K562 (cell line): ENCODE measurements at regions not wholly inside any gene's neighbourhood (a gene's known extent, or its start where the extent isn't known, plus 50 kb on each side); places are given as distances from the start of the nearest gene placed in this dataset.

Experiments used
- CREM ChIP-seq: IDR thresholded peaks from 2 replicates; pipeline ENCODE4 v1.6.1; 2014; ENCODE audit warnings: antibody characterized with exemption, low read depth
- ETV5 ChIP-seq: sonication (generic); formaldehyde crosslinking; IDR thresholded peaks from 2 replicates; pipeline ENCODE4 v1.4.0; 2020; ENCODE audit warnings: low read depth, mild to moderate bottlenecking, missing genetic modification reagents
- HDAC6 ChIP-seq: IDR thresholded peaks from 2 replicates; pipeline ENCODE4 v1.6.1; 2012; ENCODE audit warnings: low read depth, mild to moderate bottlenecking, control low read depth, inconsistent platforms, low read length, moderate library complexity
- NCOR1 ChIP-seq: fragments of 450-650 bp; IDR thresholded peaks from 2 replicates; pipeline ENCODE4 v1.6.1; 2016; ENCODE audit warnings: mild to moderate bottlenecking, moderate library complexity
- RBM22 ChIP-seq: fragments of 200-400 bp; formaldehyde crosslinking; IDR thresholded peaks from 2 replicates; pipeline ENCODE4 v1.6.1; 2018; ENCODE audit warnings: low read length, low read depth; ENCODE audit not compliant: poor library complexity, severe bottlenecking
- RBM39 ChIP-seq: fragments of 200-400 bp; formaldehyde crosslinking; optimal IDR thresholded peaks from 2 replicates; pipeline ENCODE3; 2018; ENCODE audit warnings: low read depth, low read length
- SMAD3 ChIP-seq: fragments of 450-650 bp; formaldehyde crosslinking; conservative IDR thresholded peaks from 2 replicates; pipeline ENCODE4 v1.4.0; 2020; ENCODE audit warnings: mild to moderate bottlenecking
- ZNF140 ChIP-seq: fragments of 250-450 bp; sonication (Bioruptor Pico); IDR thresholded peaks from 2 replicates; pipeline ENCODE4 v1.8.0; 2021; ENCODE audit warnings: moderate library complexity, mild to moderate bottlenecking, inconsistent platforms
- ZNF384 ChIP-seq: IDR thresholded peaks from 2 replicates; pipeline ENCODE4 v1.6.1; 2012; ENCODE audit warnings: low read depth, low read length, improper control_type of control experiment
- TF ChIP-seq, protein P1 (sequence below), 3 experiments: IDR thresholded peaks in 2 of 3; conservative IDR thresholded peaks in 1 of 3; 2 replicates each; pipeline ENCODE4 v1.5.1; 2011 to 2012; ENCODE audit warnings: low read length in 3 of 3, mild to moderate bottlenecking in 3 of 3, control low read depth in 2 of 3, improper control_type of control experiment in 1 of 3, inconsistent platforms in 1 of 3, low read depth in 1 of 3, mixed read lengths in 1 of 3, moderate library complexity in 1 of 3; ENCODE audit not compliant: insufficient read depth in 2 of 3
- TF ChIP-seq, protein P2 (sequence below): sonication (generic); formaldehyde crosslinking; IDR thresholded peaks from 2 replicates; pipeline ENCODE4 v1.9.0; 2022; ENCODE audit warnings: mild to moderate bottlenecking, missing genetic modification reagents
- TF ChIP-seq, protein P3 (sequence below): sonication (generic); formaldehyde crosslinking; IDR thresholded peaks from 2 replicates; pipeline ENCODE4 v1.8.1; 2023; ENCODE audit warnings: mild to moderate bottlenecking, missing genetic modification reagents, moderate library complexity
- TF ChIP-seq, protein P4 (sequence below): fragments of 250-450 bp; sonication (Bioruptor Pico); IDR thresholded peaks from 2 replicates; pipeline ENCODE4 v1.4.0; 2020
- TF ChIP-seq, protein P5 (sequence below): fragments of 450-650 bp; IDR thresholded peaks from 2 replicates; pipeline ENCODE4 v1.6.1; 2016; ENCODE audit warnings: low read depth

DNA sequence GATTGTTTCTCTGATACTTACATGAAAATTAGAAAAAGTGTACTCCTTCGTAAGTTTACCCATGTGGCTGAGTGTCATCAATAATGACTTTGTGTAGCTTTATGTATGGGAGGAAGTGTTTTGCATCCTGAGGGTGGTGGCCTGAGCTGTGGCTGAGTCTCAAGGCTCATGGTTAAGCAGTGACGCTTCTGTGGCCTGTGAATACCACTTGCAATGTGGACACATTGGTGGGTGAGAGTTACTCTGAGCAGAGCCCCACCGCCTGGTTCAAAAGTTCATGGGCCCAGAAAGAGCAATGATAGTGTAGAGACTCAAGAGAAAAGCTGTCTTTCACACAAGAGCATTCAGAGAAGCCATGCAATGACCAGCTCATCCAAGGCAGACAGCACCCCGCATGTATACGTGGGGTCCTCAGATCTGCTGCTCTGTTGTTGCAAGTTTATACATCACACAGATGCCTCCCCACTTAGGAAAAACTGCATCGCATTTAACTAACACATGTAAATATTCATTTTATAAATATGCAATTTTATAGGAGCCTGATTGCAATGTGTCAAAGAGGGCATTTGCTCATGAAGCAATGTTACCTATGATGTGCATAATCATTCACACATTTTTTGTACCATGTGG lies 55.1 kb upstream of the FRMD6 start:
- TF ChIP-seq, protein P1, sequence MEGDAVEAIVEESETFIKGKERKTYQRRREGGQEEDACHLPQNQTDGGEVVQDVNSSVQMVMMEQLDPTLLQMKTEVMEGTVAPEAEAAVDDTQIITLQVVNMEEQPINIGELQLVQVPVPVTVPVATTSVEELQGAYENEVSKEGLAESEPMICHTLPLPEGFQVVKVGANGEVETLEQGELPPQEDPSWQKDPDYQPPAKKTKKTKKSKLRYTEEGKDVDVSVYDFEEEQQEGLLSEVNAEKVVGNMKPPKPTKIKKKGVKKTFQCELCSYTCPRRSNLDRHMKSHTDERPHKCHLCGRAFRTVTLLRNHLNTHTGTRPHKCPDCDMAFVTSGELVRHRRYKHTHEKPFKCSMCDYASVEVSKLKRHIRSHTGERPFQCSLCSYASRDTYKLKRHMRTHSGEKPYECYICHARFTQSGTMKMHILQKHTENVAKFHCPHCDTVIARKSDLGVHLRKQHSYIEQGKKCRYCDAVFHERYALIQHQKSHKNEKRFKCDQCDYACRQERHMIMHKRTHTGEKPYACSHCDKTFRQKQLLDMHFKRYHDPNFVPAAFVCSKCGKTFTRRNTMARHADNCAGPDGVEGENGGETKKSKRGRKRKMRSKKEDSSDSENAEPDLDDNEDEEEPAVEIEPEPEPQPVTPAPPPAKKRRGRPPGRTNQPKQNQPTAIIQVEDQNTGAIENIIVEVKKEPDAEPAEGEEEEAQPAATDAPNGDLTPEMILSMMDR (IDR thresholded peaks at IDR 0.05 in 2 of 3, conservative IDR thresholded peaks at IDR 0.05 in 1 of 3; ENCODE audit: insufficient read depth in 2 of 3, low read depth in 1 of 3, low read length in 3 of 3) = no peak
- no peak for TF ChIP-seq RBM39
- TF ChIP-seq HDAC6 = no peak
- no peak for TF ChIP-seq ETV5 (CRISPR knock-in tag)
- TF ChIP-seq CREM = no peak
- TF ChIP-seq ZNF140 (CRISPR knock-in tag) = no peak
- TF ChIP-seq, protein P2, sequence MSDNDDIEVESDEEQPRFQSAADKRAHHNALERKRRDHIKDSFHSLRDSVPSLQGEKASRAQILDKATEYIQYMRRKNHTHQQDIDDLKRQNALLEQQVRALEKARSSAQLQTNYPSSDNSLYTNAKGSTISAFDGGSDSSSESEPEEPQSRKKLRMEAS (CRISPR knock-in tag) = no peak
- TF ChIP-seq, protein P3, sequence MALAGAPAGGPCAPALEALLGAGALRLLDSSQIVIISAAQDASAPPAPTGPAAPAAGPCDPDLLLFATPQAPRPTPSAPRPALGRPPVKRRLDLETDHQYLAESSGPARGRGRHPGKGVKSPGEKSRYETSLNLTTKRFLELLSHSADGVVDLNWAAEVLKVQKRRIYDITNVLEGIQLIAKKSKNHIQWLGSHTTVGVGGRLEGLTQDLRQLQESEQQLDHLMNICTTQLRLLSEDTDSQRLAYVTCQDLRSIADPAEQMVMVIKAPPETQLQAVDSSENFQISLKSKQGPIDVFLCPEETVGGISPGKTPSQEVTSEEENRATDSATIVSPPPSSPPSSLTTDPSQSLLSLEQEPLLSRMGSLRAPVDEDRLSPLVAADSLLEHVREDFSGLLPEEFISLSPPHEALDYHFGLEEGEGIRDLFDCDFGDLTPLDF (CRISPR knock-in tag) = no peak
- no peak for TF ChIP-seq SMAD3 (CRISPR knock-in tag)
- TF ChIP-seq, protein P4, sequence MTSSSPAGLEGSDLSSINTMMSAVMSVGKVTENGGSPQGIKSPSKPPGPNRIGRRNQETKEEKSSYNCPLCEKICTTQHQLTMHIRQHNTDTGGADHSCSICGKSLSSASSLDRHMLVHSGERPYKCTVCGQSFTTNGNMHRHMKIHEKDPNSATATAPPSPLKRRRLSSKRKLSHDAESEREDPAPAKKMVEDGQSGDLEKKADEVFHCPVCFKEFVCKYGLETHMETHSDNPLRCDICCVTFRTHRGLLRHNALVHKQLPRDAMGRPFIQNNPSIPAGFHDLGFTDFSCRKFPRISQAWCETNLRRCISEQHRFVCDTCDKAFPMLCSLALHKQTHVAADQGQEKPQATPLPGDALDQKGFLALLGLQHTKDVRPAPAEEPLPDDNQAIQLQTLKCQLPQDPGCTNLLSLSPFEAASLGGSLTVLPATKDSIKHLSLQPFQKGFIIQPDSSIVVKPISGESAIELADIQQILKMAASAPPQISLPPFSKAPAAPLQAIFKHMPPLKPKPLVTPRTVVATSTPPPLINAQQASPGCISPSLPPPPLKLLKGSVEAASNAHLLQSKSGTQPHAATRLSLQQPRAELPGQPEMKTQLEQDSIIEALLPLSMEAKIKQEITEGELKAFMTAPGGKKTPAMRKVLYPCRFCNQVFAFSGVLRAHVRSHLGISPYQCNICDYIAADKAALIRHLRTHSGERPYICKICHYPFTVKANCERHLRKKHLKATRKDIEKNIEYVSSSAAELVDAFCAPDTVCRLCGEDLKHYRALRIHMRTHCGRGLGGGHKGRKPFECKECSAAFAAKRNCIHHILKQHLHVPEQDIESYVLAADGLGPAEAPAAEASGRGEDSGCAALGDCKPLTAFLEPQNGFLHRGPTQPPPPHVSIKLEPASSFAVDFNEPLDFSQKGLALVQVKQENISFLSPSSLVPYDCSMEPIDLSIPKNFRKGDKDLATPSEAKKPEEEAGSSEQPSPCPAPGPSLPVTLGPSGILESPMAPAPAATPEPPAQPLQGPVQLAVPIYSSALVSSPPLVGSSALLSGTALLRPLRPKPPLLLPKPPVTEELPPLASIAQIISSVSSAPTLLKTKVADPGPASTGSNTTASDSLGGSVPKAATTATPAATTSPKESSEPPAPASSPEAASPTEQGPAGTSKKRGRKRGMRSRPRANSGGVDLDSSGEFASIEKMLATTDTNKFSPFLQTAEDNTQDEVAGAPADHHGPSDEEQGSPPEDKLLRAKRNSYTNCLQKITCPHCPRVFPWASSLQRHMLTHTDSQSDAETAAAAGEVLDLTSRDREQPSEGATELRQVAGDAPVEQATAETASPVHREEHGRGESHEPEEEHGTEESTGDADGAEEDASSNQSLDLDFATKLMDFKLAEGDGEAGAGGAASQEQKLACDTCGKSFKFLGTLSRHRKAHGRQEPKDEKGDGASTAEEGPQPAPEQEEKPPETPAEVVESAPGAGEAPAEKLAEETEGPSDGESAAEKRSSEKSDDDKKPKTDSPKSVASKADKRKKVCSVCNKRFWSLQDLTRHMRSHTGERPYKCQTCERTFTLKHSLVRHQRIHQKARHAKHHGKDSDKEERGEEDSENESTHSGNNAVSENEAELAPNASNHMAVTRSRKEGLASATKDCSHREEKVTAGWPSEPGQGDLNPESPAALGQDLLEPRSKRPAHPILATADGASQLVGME (CRISPR knock-in tag) = no peak
- TF ChIP-seq RBM22 = no peak
- no peak for TF ChIP-seq NCOR1
- TF ChIP-seq, protein P5, sequence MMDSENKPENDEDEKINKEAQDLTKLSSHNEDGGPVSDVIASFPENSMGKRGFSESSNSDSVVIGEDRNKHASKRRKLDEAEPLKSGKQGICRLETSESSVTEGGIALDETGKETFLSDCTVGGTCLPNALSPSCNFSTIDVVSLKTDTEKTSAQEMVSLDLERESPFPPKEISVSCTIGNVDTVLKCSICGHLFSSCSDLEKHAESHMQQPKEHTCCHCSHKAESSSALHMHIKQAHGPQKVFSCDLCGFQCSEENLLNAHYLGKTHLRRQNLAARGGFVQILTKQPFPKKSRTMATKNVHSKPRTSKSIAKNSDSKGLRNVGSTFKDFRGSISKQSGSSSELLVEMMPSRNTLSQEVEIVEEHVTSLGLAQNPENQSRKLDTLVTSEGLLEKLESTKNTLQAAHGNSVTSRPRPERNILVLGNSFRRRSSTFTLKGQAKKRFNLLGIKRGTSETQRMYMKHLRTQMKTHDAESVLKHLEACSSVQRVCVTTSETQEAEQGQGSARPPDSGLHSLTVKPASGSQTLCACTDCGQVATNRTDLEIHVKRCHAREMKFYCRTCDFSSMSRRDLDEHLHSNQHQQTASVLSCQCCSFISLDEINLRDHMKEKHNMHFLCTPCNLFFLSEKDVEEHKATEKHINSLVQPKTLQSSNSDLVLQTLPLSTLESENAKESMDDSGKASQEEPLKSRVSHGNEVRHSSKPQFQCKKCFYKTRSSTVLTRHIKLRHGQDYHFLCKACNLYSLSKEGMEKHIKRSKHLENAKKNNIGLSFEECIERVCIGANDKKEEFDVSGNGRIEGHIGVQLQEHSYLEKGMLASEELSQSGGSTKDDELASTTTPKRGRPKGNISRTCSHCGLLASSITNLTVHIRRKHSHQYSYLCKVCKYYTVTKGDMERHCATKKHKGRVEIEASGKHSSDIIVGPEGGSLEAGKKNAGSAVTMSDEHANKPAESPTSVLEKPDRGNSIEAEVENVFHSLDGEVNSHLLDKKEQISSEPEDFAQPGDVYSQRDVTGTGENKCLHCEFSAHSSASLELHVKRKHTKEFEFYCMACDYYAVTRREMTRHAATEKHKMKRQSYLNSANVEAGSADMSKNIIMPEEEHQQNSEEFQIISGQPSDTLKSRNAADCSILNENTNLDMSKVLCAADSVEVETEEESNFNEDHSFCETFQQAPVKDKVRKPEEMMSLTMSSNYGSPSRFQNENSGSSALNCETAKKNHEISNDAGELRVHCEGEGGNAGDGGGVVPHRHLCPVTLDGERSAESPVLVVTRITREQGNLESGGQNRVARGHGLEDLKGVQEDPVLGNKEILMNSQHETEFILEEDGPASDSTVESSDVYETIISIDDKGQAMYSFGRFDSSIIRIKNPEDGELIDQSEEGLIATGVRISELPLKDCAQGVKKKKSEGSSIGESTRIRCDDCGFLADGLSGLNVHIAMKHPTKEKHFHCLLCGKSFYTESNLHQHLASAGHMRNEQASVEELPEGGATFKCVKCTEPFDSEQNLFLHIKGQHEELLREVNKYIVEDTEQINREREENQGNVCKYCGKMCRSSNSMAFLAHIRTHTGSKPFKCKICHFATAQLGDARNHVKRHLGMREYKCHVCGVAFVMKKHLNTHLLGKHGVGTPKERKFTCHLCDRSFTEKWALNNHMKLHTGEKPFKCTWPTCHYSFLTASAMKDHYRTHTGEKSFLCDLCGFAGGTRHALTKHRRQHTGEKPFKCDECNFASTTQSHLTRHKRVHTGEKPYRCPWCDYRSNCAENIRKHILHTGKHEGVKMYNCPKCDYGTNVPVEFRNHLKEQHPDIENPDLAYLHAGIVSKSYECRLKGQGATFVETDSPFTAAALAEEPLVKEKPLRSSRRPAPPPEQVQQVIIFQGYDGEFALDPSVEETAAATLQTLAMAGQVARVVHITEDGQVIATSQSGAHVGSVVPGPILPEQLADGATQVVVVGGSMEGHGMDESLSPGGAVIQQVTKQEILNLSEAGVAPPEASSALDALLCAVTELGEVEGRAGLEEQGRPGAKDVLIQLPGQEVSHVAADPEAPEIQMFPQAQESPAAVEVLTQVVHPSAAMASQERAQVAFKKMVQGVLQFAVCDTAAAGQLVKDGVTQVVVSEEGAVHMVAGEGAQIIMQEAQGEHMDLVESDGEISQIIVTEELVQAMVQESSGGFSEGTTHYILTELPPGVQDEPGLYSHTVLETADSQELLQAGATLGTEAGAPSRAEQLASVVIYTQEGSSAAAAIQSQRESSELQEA = no peak
- TF ChIP-seq ZNF384 = no peak
